ENCODE measurements at regions not wholly inside any gene's neighbourhood (a gene's known extent, or its start where the extent isn't known, plus 50 kb on each side); places are given as distances from the start of the nearest gene placed in this dataset.

- no peaks in the 10 kb centered on the region for H3K27me3 Mint-ChIP-seq (ENCODE audit: insufficient read depth, unreplicated experiment)
- H3K36me3 Mint-ChIP-seq (ENCODE audit: insufficient read depth, unreplicated experiment), result peaks cover 6% of the 10 kb centered on the region
- Histone ChIP-seq H3K4me3 (ENCODE audit: low read depth, low read length) (no peak overlapping the region), H3K9me3 (no peaks in the 10 kb centered on the region), H3K36me3 (ENCODE audit: control insufficient read depth, insufficient read depth, low read length) (no peaks in the 10 kb centered on the region), H3K27me3 (replicated peaks; ENCODE audit: control insufficient read depth, insufficient read depth, low read length) (no peaks in the 10 kb centered on the region), H3K4me1 (peaks cover 29% of the 10 kb centered on the region)
- no peak overlapping the region for H3K4me3 Mint-ChIP-seq (ENCODE audit: unreplicated experiment)
- intact Hi-C loops (cut with micrococcal nuclease; ENCODE audit: unreplicated experiment), result loop anchor here (10.0 kb wide), 1 partner anchor 52 kb away; no protein-coding TSS in a partner anchor
- H3K4me1 Mint-ChIP-seq (ENCODE audit: low read depth, unreplicated experiment), result peaks cover 15% of the 10 kb centered on the region
- ChIA-PET CTCF (no interaction called here), POLR2A (no interaction called here)
- H3K27ac Mint-ChIP-seq (ENCODE audit: unreplicated experiment), result no peak overlapping the region
- no peaks in the 10 kb centered on the region for H3K9me3 Mint-ChIP-seq (ENCODE audit: unreplicated experiment)
- TF ChIP-seq, protein P1, sequence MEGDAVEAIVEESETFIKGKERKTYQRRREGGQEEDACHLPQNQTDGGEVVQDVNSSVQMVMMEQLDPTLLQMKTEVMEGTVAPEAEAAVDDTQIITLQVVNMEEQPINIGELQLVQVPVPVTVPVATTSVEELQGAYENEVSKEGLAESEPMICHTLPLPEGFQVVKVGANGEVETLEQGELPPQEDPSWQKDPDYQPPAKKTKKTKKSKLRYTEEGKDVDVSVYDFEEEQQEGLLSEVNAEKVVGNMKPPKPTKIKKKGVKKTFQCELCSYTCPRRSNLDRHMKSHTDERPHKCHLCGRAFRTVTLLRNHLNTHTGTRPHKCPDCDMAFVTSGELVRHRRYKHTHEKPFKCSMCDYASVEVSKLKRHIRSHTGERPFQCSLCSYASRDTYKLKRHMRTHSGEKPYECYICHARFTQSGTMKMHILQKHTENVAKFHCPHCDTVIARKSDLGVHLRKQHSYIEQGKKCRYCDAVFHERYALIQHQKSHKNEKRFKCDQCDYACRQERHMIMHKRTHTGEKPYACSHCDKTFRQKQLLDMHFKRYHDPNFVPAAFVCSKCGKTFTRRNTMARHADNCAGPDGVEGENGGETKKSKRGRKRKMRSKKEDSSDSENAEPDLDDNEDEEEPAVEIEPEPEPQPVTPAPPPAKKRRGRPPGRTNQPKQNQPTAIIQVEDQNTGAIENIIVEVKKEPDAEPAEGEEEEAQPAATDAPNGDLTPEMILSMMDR (IDR thresholded peaks at IDR 0.05; ENCODE audit: insufficient read depth in 1 of 2, low read depth in 1 of 2, low read length in 1 of 2, severe bottlenecking in 1 of 2, unreplicated experiment in 1 of 2), result no peak
- no peak for DNase-seq
- no TSS peak for BruUV-seq (replicated peaks)
Observed at GRCh38 chr12:123092866-123093265, 58.0 kb downstream of the PITPNM2 start.

- H3K4me3 Mint-ChIP-seq (ENCODE audit: unreplicated experiment), result no peak overlapping the region
- Histone ChIP-seq H3K4me1 (peaks cover 29% of the 10 kb centered on the region), H3K36me3 (ENCODE audit: control insufficient read depth, insufficient read depth, low read length) (no peaks in the 10 kb centered on the region; the same call in 1 of the 2 replicates), H3K9me3 (no peaks in the 10 kb centered on the region), H3K4me3 (ENCODE audit: low read depth, low read length) (no peak overlapping the region), H3K27me3 (replicated peaks; ENCODE audit: control insufficient read depth, insufficient read depth, low read length) (no peaks in the 10 kb centered on the region)
- DNase-seq, result no peak
- TF ChIP-seq, protein P1 (IDR thresholded peaks at IDR 0.05; ENCODE audit: insufficient read depth in 1 of 2, low read depth in 1 of 2, low read length in 1 of 2, severe bottlenecking in 1 of 2, unreplicated experiment in 1 of 2), result no peak
- ChIA-PET CTCF (no interaction called here), POLR2A (no interaction called here)
- intact Hi-C loops (cut with micrococcal nuclease; ENCODE audit: unreplicated experiment), result loop anchor here (10.0 kb wide), 1 partner anchor 53 kb away; no protein-coding TSS in a partner anchor
- no peaks in the 10 kb centered on the region for H3K9me3 Mint-ChIP-seq (ENCODE audit: unreplicated experiment)
- no peaks in the 10 kb centered on the region for H3K27me3 Mint-ChIP-seq (ENCODE audit: insufficient read depth, unreplicated experiment)
- peaks cover 6% of the 10 kb centered on the region for H3K36me3 Mint-ChIP-seq (ENCODE audit: insufficient read depth, unreplicated experiment)
- no TSS peak for BruUV-seq (replicated peaks)
- H3K4me1 Mint-ChIP-seq (ENCODE audit: low read depth, unreplicated experiment), result peaks cover 15% of the 10 kb centered on the region
- H3K27ac Mint-ChIP-seq (ENCODE audit: unreplicated experiment), result no peak overlapping the region
Observed at GRCh38 chr12:123091230-123092150, 59.4 kb downstream of the PITPNM2 start.

DNA sequence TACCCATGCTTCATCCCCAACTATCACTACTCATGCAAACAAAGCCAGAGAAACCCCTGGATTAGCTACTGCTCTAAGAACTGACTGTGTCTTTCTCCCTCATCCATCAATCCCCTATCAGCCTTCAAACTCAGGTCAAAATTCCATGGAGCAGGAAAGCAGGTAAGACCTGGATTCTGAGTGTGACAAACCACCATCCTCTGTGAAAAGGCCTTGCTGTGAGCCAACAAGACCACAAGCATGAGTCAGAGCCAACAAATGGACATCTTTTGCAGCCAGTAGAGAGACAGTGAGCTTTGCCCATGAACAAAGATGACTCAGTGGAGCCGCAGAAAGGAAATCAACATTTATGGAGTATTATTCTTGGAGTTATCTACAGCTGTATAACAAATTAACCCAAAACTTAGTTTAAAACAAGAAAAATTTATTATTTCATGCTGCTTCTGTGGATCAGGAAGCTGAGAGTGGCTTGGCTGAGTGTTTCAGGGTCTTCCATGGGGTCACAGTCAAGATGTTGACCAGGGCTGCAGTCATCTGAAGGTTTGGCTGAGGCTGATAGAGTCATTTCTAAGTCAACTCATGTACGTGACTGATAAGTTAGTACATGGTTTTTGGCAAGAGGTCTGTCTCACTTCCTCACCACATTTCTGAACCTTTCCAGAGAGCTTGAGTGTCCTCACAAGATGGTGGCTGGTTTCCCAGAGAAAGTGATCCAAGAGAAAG, 61.1 kb downstream of the PITPNM2 start:
- H3K36me3 Mint-ChIP-seq (ENCODE audit: insufficient read depth, unreplicated experiment), result peaks cover 6% of the 10 kb centered on the region
- BruUV-seq (replicated peaks), result no TSS peak

More for the DNA sequence above, 61.1 kb downstream of the PITPNM2 start:
- H3K27me3 Mint-ChIP-seq (ENCODE audit: insufficient read depth, unreplicated experiment), result no peaks in the 10 kb centered on the region
- no peaks in the 10 kb centered on the region; the same call in 1 of the 2 replicates for H3K36me3 ChIP-seq (ENCODE audit: control insufficient read depth, insufficient read depth, low read length)
- no peaks in the 10 kb centered on the region for H3K9me3 ChIP-seq
- ChIA-PET CTCF (no interaction called here), POLR2A (no interaction called here)
- TF ChIP-seq, protein P1 (IDR thresholded peaks at IDR 0.05; ENCODE audit: insufficient read depth in 1 of 2, low read depth in 1 of 2, low read length in 1 of 2, severe bottlenecking in 1 of 2, unreplicated experiment in 1 of 2), result no peak
- intact Hi-C loops (cut with micrococcal nuclease; ENCODE audit: unreplicated experiment), result loop anchor here (10.0 kb wide), 1 partner anchor 55 kb away; no protein-coding TSS in a partner anchor
- H3K27ac Mint-ChIP-seq (ENCODE audit: unreplicated experiment), result no peak overlapping the region
- H3K27me3 ChIP-seq (replicated peaks; ENCODE audit: control insufficient read depth, insufficient read depth, low read length), result no peaks in the 10 kb centered on the region
- peaks cover 19% of the 10 kb centered on the region for H3K4me1 ChIP-seq
- H3K4me3 Mint-ChIP-seq (ENCODE audit: unreplicated experiment), result no peak overlapping the region
- H3K9me3 Mint-ChIP-seq (ENCODE audit: unreplicated experiment), result no peaks in the 10 kb centered on the region
- peaks cover 5% of the 10 kb centered on the region for H3K4me1 Mint-ChIP-seq (ENCODE audit: low read depth, unreplicated experiment)
- DNase-seq, result no peak
- no peak overlapping the region for H3K4me3 ChIP-seq (ENCODE audit: low read depth, low read length)

All from Caco-2 (cell line).